PC-9 (cell line): ENCODE measurements at regions not wholly inside any gene's neighbourhood (a gene's known extent, or its start where the extent isn't known, plus 50 kb on each side); places are given as distances from the start of the nearest gene placed in this dataset.

Source experiments
- BruUV-seq: library from RNA; stranded (reverse); fragments of 400-500 nt; replicated peaks from 2 replicates; lab custom pipeline; 2021; lab: Mats Ljungman, UMichigan
- CTCF ChIA-PET: fragments of 300-600 bp; sonication (Branson Sonifier 250); formaldehyde crosslinking; loops from one replicate; lab custom pipeline; 2022; ENCODE audit warnings: antibody characterized with exemption; lab: Charles Lee
- POLR2A ChIA-PET: fragments of 300-600 bp; sonication (Branson Sonifier 250); formaldehyde crosslinking; loops from one replicate; lab custom pipeline; 2022; ENCODE audit warnings: antibody characterized with exemption; ENCODE audit not compliant: unreplicated experiment; lab: Charles Lee
- DNase-seq, 2 experiments: peaks; one replicate each; pipeline versions ENCODE4 v3.0.0 to v3.0.0-alpha.2; 2015 to 2022; ENCODE audit warnings: mixed read lengths in 1 of 2
- H2AFZ ChIP-seq: fragments of 200-600 bp; sonication (generic); 2 replicates; pipeline ENCODE4 v1.8.1; 2017; ENCODE audit warnings: antibody characterized with exemption
- H3F3A ChIP-seq: fragments of 200-600 bp; sonication (generic); 2 replicates; pipeline ENCODE4 v1.8.1; 2017; ENCODE audit warnings: antibody characterized with exemption, mild to moderate bottlenecking, low read depth; ENCODE audit not compliant: insufficient read depth
- H3K27ac ChIP-seq: fragments of 200-600 bp; sonication (generic); 2 replicates; pipeline ENCODE4 v1.6.1; 2016; ENCODE audit warnings: mixed run types
- H3K27me3 ChIP-seq: fragments of 200-600 bp; sonication (generic); 2 replicates; pipeline ENCODE4 v1.6.1; 2016; ENCODE audit warnings: low read depth, mixed run types; ENCODE audit not compliant: insufficient read depth
- H3K36me3 ChIP-seq: fragments of 200-600 bp; sonication (generic); 2 replicates; pipeline ENCODE4 v1.6.1; 2016; ENCODE audit warnings: low read depth, mixed run types
- H3K4me1 ChIP-seq: fragments of 200-600 bp; sonication (generic); replicated peaks from 2 replicates; pipeline ENCODE4 v1.6.1; 2016; ENCODE audit warnings: mixed run types; ENCODE audit not compliant: insufficient read depth
- H3K4me2 ChIP-seq: fragments of 200-600 bp; sonication (generic); 2 replicates; pipeline ENCODE4 v1.6.1; 2017; ENCODE audit warnings: mixed run types
- H3K4me3 ChIP-seq: fragments of 200-600 bp; sonication (generic); 2 replicates; pipeline ENCODE4 v1.6.1; 2016; ENCODE audit warnings: mixed run types
- H3K79me2 ChIP-seq: fragments of 200-600 bp; sonication (generic); 2 replicates; pipeline ENCODE4 v1.6.1; 2017; ENCODE audit warnings: low read depth, mixed run types
- H3K9me2 ChIP-seq: fragments of 200-600 bp; sonication (generic); 2 replicates; pipeline ENCODE4 v1.8.1; 2017; ENCODE audit warnings: mild to moderate bottlenecking; ENCODE audit not compliant: insufficient read depth
- H3K9me3 ChIP-seq: fragments of 200-600 bp; sonication (generic); 2 replicates; pipeline ENCODE4 v1.8.1; 2016; ENCODE audit warnings: low read depth; ENCODE audit not compliant: insufficient read depth
- H4K20me1 ChIP-seq: fragments of 200-600 bp; sonication (generic); 2 replicates; pipeline ENCODE4 v1.8.1; 2017; ENCODE audit not compliant: insufficient read depth
- CTCF ChIP-seq: fragments of 200-600 bp; sonication (generic); conservative IDR thresholded peaks from 2 replicates; pipeline ENCODE4 v1.6.1; 2017; ENCODE audit warnings: mixed run types, antibody characterized with exemption, mild to moderate bottlenecking, moderate library complexity
- EZH2 ChIP-seq: fragments of 200-600 bp; sonication (generic); IDR thresholded peaks from 2 replicates; pipeline ENCODE4 v1.8.0; 2017; ENCODE audit warnings: antibody characterized with exemption, low read depth
- intact Hi-C: fragments of 100-400 bp; cut with micrococcal nuclease; formaldehyde crosslinking; loops from one replicate; pipeline ENCODE4 v1.10.0; 2022; ENCODE audit not compliant: unreplicated experiment

GRCh38 chr11:34794696-34795095 lies 121.5 kb downstream of the APIP start:
- TF ChIP-seq EZH2 (no peak), CTCF (no peak)
- intact Hi-C loops = no loop called here
- DNase-seq = no peak

GRCh38 chr11:34793666-34794065 lies 122.5 kb downstream of the APIP start:
- BruUV-seq = no TSS peak
- Histone ChIP-seq H2AFZ (no peak overlapping the region), H3K79me2 (no peaks in the 10 kb centered on the region), H3K4me3 (no peak overlapping the region), H4K20me1 (no peaks in the 10 kb centered on the region), H3K27me3 (no peaks in the 10 kb centered on the region), H3K4me2 (no peak overlapping the region), H3K36me3 (no peaks in the 10 kb centered on the region), H3K9me2 (no peaks in the 10 kb centered on the region), H3F3A (no peaks in the 10 kb centered on the region), H3K27ac (no peak overlapping the region), H3K4me1 (no peaks in the 10 kb centered on the region), H3K9me3 (peaks cover 8% of the 10 kb centered on the region)
- ChIA-PET CTCF (no interaction called here), POLR2A (no interaction called here)
- no peak for TF ChIP-seq EZH2
- TF ChIP-seq CTCF = no peak
- intact Hi-C loops = no loop called here
- DNase-seq = no peak

More at GRCh38 chr11:34794696-34795095, 121.5 kb downstream of the APIP start:
- Histone ChIP-seq H3K79me2 (no peaks in the 10 kb centered on the region), H4K20me1 (no peaks in the 10 kb centered on the region), H3K9me2 (no peaks in the 10 kb centered on the region), H3K4me1 (no peaks in the 10 kb centered on the region), H3K4me3 (no peak overlapping the region), H3K4me2 (no peak overlapping the region), H3K27me3 (no peaks in the 10 kb centered on the region), H3K36me3 (no peaks in the 10 kb centered on the region), H3K27ac (no peak overlapping the region), H2AFZ (no peak overlapping the region), H3K9me3 (peaks cover 4% of the 10 kb centered on the region), H3F3A (no peaks in the 10 kb centered on the region)
- BruUV-seq = no TSS peak
- CTCF ChIA-PET = no interaction called here
- POLR2A ChIA-PET = no interaction called here

GRCh38 chr11:34792814-34793258 lies 123.3 kb downstream of the APIP start:
- no peak overlapping the region for H3K4me2 ChIP-seq
- no peaks in the 10 kb centered on the region for H3F3A ChIP-seq
- BruUV-seq = no TSS peak
- H2AFZ ChIP-seq = no peak overlapping the region
- no peak for TF ChIP-seq CTCF
- no peak for TF ChIP-seq EZH2
- no peaks in the 10 kb centered on the region for H3K36me3 ChIP-seq
- H3K27ac ChIP-seq = no peak overlapping the region
- no peaks in the 10 kb centered on the region for H3K27me3 ChIP-seq
- ChIA-PET CTCF (no interaction called here), POLR2A (no interaction called here)
- no peaks in the 10 kb centered on the region for H3K79me2 ChIP-seq
- no peaks in the 10 kb centered on the region for H3K9me2 ChIP-seq
- peaks cover 8% of the 10 kb centered on the region for H3K9me3 ChIP-seq
- H3K4me3 ChIP-seq = no peak overlapping the region
- intact Hi-C loops = no loop called here
- H4K20me1 ChIP-seq = no peaks in the 10 kb centered on the region
- H3K4me1 ChIP-seq = no peaks in the 10 kb centered on the region
- no peak for DNase-seq
